PC-3 (cell line): ENCODE measurements at regions not wholly inside any gene's neighbourhood (a gene's known extent, or its start where the extent isn't known, plus 50 kb on each side); places are given as distances from the start of the nearest gene placed in this dataset.

ENCODE experiments used
- ATAC-seq: fragments of 200-7000 bp; cut with Tn5 transposase; 2 replicates; pipeline ENCODE4 v1.9.1; 2020; ENCODE audit warnings: mild to moderate bottlenecking, moderate library complexity
- BruUV-seq: library from RNA; stranded (reverse); fragments of 400-500 nt; replicated peaks from 2 replicates; lab custom pipeline; 2021; lab: Mats Ljungman, UMichigan
- CTCF ChIA-PET: fragments of 300-600 bp; sonication (Branson Sonifier 250); formaldehyde crosslinking; loops from one replicate; lab custom pipeline; 2022; ENCODE audit warnings: antibody characterized with exemption; lab: Charles Lee
- POLR2A ChIA-PET: fragments of 300-600 bp; sonication (Branson Sonifier 250); formaldehyde crosslinking; loops from one replicate; lab custom pipeline; 2022; ENCODE audit warnings: antibody characterized with exemption; ENCODE audit not compliant: unreplicated experiment; lab: Charles Lee
- DNase-seq: peaks from one replicate; pipeline ENCODE4 v3.0.0-alpha.2; 2015
- H2AFZ ChIP-seq: fragments of 300-600 bp; sonication (generic); 2 replicates; pipeline ENCODE4 v1.6.0; 2016; ENCODE audit warnings: antibody characterized with exemption, low read length
- H3F3A ChIP-seq: fragments of 300-600 bp; sonication (generic); one replicate; pipeline ENCODE4 v1.6.0; 2017; ENCODE audit warnings: antibody characterized with exemption, low read length, control low read depth, mild to moderate bottlenecking; ENCODE audit not compliant: unreplicated experiment
- H3K27ac ChIP-seq: fragments of 300-600 bp; sonication (generic); 2 replicates; pipeline ENCODE4 v1.5.1; 2016; ENCODE audit warnings: mild to moderate bottlenecking, low read length
- H3K27me3 ChIP-seq: fragments of 300-600 bp; sonication (generic); 2 replicates; pipeline ENCODE4 v1.6.1; 2016; ENCODE audit warnings: low read length, mixed read lengths
- H3K36me3 ChIP-seq: fragments of 300-600 bp; sonication (generic); 2 replicates; pipeline ENCODE4 v1.6.1; 2016; ENCODE audit warnings: low read depth, mixed run types, low read length, mixed read lengths
- H3K4me1 ChIP-seq: fragments of 300-600 bp; sonication (generic); 2 replicates; pipeline ENCODE4 v1.5.1; 2016; ENCODE audit warnings: low read length; ENCODE audit not compliant: insufficient read depth
- H3K4me2 ChIP-seq: fragments of 300-600 bp; sonication (generic); 2 replicates; pipeline ENCODE4 v1.6.0; 2016; ENCODE audit warnings: low read length
- H3K4me3 ChIP-seq: fragments of 300-600 bp; sonication (generic); 2 replicates; pipeline ENCODE4 v1.5.1; 2016; ENCODE audit warnings: mild to moderate bottlenecking, low read length, mixed read lengths
- H3K79me2 ChIP-seq: fragments of 300-600 bp; sonication (generic); 2 replicates; pipeline ENCODE4 v1.6.1; 2017; ENCODE audit warnings: low read length, mixed read lengths
- H3K9ac ChIP-seq: fragments of 300-600 bp; sonication (generic); 2 replicates; pipeline ENCODE4 v1.6.0; 2016; ENCODE audit warnings: mild to moderate bottlenecking, low read length
- H3K9me2 ChIP-seq: fragments of 300-600 bp; sonication (generic); replicated peaks from 2 replicates; pipeline ENCODE4 v1.6.1; 2016; ENCODE audit warnings: mixed run types, low read length, mixed read lengths
- H3K9me3 ChIP-seq: fragments of 300-600 bp; sonication (generic); 2 replicates; pipeline ENCODE4 v1.6.1; 2016; ENCODE audit warnings: low read length, mixed read lengths
- H4K20me1 ChIP-seq: fragments of 300-600 bp; sonication (generic); 2 replicates; pipeline ENCODE4 v1.6.1; 2016; ENCODE audit warnings: low read length, mixed read lengths
- EZH2 ChIP-seq: fragments of 300-600 bp; sonication (generic); IDR thresholded peaks from one replicate; pipeline ENCODE4 v1.6.1; 2017; ENCODE audit warnings: antibody characterized with exemption, mild to moderate bottlenecking, low read length; ENCODE audit not compliant: unreplicated experiment
- EZH2phosphoT487 ChIP-seq: fragments of 300-600 bp; sonication (generic); IDR thresholded peaks from 2 replicates; pipeline ENCODE4 v1.6.1; 2018; ENCODE audit warnings: mild to moderate bottlenecking, antibody characterized with exemption, low read length, borderline replicate concordance
- intact Hi-C: fragments of 100-400 bp; cut with micrococcal nuclease; formaldehyde crosslinking; loops from 2 replicates; pipeline ENCODE4 v1.9.0; 2023
- TF ChIP-seq, protein P1 (sequence below): fragments of 300-600 bp; sonication (generic); conservative IDR thresholded peaks from 2 replicates; pipeline ENCODE4 v1.5.1; 2017; ENCODE audit warnings: antibody characterized with exemption, low read depth, mild to moderate bottlenecking, low read length

DNA sequence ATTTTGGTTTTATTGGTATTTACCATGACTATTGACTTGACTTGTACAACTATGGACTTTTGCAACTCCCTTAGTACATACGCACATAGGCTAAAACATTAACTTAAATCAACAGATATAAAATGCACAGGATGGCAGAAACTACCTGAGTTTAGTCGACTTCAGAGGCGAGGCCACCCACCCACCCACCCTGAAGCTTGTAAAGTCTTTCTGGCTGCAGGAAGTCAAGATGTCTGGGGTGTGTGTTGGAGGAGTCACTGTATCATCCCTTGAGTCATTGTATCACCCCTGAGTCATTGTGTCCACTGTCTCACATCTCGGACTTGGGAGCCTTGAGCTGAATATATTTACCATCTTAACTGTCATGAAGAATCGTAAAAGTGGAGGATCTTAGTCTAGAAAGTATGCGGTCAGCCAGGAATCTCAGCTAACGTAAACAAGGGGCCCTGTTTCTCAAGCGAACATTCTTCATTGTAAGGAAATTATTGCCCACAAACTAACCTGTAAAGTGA, 140.0 kb upstream of the ST6GAL2 start:
- Histone ChIP-seq H3K4me1 (peaks cover 37% of the 10 kb centered on the region), H3K79me2 (no peaks in the 10 kb centered on the region), H3F3A (peaks cover 4% of the 10 kb centered on the region), H3K4me2 (peak overlapping the region; percentile 78; the same call in 1 of the 2 replicates), H3K27me3 (no peaks in the 10 kb centered on the region), H3K4me3 (no peak overlapping the region), H3K9ac (peak overlapping the region; percentile 97), H3K27ac (peak overlapping the region; percentile 100), H3K9me3 (no peaks in the 10 kb centered on the region), H3K36me3 (no peaks in the 10 kb centered on the region), H3K9me2 (no peaks in the 10 kb centered on the region), H4K20me1 (no peaks in the 10 kb centered on the region), H2AFZ (no peak overlapping the region)
- ChIA-PET POLR2A (interaction anchor here (0.5 to 0.9 kb wide), 3 partner anchors 20 to 139 kb away, joined by 3 to 4 read pairs (median 3); no protein-coding TSS in a partner anchor), CTCF (interaction anchor here (0.6 kb wide), 1 partner anchor 54 kb away, joined by 3 read pairs; no protein-coding TSS in a partner anchor)
- DNase-seq (peak; percentile 98), ATAC-seq (peak; percentile 92)
- no peak for TF ChIP-seq EZH2phosphoT487
- no peak for TF ChIP-seq EZH2
- TF ChIP-seq, protein P1, sequence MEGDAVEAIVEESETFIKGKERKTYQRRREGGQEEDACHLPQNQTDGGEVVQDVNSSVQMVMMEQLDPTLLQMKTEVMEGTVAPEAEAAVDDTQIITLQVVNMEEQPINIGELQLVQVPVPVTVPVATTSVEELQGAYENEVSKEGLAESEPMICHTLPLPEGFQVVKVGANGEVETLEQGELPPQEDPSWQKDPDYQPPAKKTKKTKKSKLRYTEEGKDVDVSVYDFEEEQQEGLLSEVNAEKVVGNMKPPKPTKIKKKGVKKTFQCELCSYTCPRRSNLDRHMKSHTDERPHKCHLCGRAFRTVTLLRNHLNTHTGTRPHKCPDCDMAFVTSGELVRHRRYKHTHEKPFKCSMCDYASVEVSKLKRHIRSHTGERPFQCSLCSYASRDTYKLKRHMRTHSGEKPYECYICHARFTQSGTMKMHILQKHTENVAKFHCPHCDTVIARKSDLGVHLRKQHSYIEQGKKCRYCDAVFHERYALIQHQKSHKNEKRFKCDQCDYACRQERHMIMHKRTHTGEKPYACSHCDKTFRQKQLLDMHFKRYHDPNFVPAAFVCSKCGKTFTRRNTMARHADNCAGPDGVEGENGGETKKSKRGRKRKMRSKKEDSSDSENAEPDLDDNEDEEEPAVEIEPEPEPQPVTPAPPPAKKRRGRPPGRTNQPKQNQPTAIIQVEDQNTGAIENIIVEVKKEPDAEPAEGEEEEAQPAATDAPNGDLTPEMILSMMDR, result no peak
- no TSS peak for BruUV-seq
- intact Hi-C loops, result loop anchor here (1.0 to 10.0 kb wide), 5 partner anchors 20 to 140 kb away; partner anchors contain the start of gene ST6GAL2

DNA sequence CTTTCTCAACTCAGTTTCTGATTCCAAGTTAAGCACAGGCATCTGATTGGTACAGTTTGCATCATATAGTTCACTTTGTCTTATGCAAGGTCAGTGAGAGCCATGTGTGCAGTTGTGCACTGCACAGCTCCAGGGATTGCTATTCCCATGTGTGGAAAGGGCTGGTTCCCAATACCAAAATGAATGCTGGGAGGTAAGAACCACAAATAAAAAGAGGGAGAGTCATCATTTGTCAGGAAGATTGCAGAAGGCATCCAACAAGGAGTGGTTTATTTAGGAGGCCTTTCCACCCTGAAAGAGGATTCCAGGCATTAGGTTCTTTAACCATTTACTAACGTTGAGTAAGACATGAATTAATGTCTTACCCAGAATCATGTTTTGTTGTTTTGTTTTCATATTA, 141.2 kb upstream of the ST6GAL2 start:
- H3K36me3 ChIP-seq, result no peaks in the 10 kb centered on the region
- peaks cover 39% of the 10 kb centered on the region for H3K4me1 ChIP-seq
- TF ChIP-seq EZH2, result no peak
- no peak for TF ChIP-seq EZH2phosphoT487
- TF ChIP-seq, protein P1, result no peak
- DNase-seq, result peak; percentile 78
- H3K9me3 ChIP-seq, result no peaks in the 10 kb centered on the region
- no peaks in the 10 kb centered on the region for H3K27me3 ChIP-seq
- no peaks in the 10 kb centered on the region for H4K20me1 ChIP-seq
- CTCF ChIA-PET, result no interaction called here
- H2AFZ ChIP-seq, result no peak overlapping the region
- intact Hi-C loops, result loop anchor here (5.0 to 10.0 kb wide), 2 partner anchors 35 to 52 kb away; no protein-coding TSS in a partner anchor
- H3K4me2 ChIP-seq, result peak overlapping the region; percentile 77
- no TSS peak for BruUV-seq
- no peaks in the 10 kb centered on the region for H3K79me2 ChIP-seq
- ATAC-seq, result peak; percentile 7; the same call in 1 of the 2 replicates
- POLR2A ChIA-PET, result interaction anchor here (0.6 kb wide), 1 partner anchor 25 kb away, joined by 3 read pairs; no protein-coding TSS in a partner anchor
- no peak overlapping the region for H3K4me3 ChIP-seq
- peaks cover 4% of the 10 kb centered on the region for H3F3A ChIP-seq
- peak overlapping the region; percentile 100 for H3K27ac ChIP-seq
- peak overlapping the region; percentile 97 for H3K9ac ChIP-seq
- no peaks in the 10 kb centered on the region for H3K9me2 ChIP-seq

DNA sequence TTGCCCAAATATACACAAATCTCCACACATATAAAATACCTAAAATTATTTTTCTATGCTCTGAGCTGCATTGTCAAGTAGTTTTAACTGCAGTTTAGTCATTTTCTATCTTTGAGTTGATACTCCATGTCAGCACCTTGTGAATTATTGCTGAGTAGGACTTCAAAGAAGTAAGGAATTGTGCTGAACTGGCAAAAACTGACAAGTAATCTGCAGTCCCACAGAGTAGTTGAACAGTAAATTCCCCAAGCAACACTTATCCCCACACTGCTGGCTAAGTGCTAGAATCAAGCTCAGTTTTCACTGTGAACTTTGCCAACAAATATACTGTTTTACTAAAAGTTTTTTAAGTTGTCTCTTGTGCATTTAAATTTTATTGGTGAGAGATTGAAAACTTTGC, 141.8 kb upstream of the ST6GAL2 start:
- Histone ChIP-seq H3K27ac (peak overlapping the region; percentile 100), H3K36me3 (no peaks in the 10 kb centered on the region), H3K9me3 (no peaks in the 10 kb centered on the region), H3K4me2 (0 out of 2 replicates have a peak overlapping the region, but pooled peaks have one; percentile 77), H3K9ac (peak overlapping the region; percentile 97), H3K79me2 (no peaks in the 10 kb centered on the region), H3K4me1 (peaks cover 43% of the 10 kb centered on the region), H3K4me3 (no peak overlapping the region), H4K20me1 (no peaks in the 10 kb centered on the region), H2AFZ (no peak overlapping the region), H3F3A (peaks cover 4% of the 10 kb centered on the region), H3K9me2 (no peaks in the 10 kb centered on the region), H3K27me3 (no peaks in the 10 kb centered on the region)
- DNase-seq (no peak), ATAC-seq (no peak)
- ChIA-PET CTCF (no interaction called here), POLR2A (no interaction called here)
- BruUV-seq, result no TSS peak
- TF ChIP-seq, protein P1, result no peak
- no peak for TF ChIP-seq EZH2phosphoT487
- no peak for TF ChIP-seq EZH2
- intact Hi-C loops, result loop anchor here (5.0 to 10.0 kb wide), 2 partner anchors 36 to 53 kb away; no protein-coding TSS in a partner anchor
